NCI-H345 treated with DMSO at 0.1 percent for 48 hours (cell line): ENCODE measurements at regions not wholly inside any gene's neighbourhood (a gene's known extent, or its start where the extent isn't known, plus 50 kb on each side); places are given as distances from the start of the nearest gene placed in this dataset.

Experiments used
- DNase-seq: peaks from one replicate; lab custom pipeline; 2025; ENCODE audit not compliant: unreplicated experiment; lab: John Stamatoyannopoulos, UW

- DNase-seq = no peak
Observed at GRCh38 chr4:126202226-126202625, 887.5 kb downstream of the FAT4 start.

- DNase-seq = no peak
Observed at GRCh38 chr4:126207910-126208309, 893.2 kb downstream of the FAT4 start.

GRCh38 chr4:126209147-126209546 lies 894.4 kb downstream of the FAT4 start:
- no peak for DNase-seq

DNA sequence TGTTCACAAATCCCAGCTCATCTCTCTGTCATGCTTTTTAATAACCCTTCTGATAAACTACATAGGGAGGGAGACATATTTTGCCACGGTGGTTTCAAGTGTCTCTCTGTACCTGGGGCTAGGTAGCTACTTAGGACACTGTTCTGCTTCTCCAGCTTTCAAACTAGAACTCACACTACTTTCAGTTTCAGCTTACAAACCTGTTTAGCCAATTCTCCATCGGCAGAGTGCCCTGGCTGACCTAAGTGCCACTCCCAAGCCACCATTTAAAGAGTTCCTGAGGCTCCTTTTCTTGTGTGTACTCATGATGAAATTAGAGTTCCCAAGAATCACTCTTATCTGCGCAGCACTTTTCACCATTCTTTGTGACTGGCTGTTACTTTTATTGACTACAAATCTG lies 899.2 kb downstream of the FAT4 start:
- DNase-seq = no peak

- DNase-seq = no peak
Observed at GRCh38 chr4:126215759-126216158, 901.0 kb downstream of the FAT4 start.

GRCh38 chr4:126216611-126217010 lies 901.9 kb downstream of the FAT4 start:
- DNase-seq = no peak

- DNase-seq = no peak
Observed at GRCh38 chr4:126221282-126221681, 906.5 kb downstream of the FAT4 start.

DNA sequence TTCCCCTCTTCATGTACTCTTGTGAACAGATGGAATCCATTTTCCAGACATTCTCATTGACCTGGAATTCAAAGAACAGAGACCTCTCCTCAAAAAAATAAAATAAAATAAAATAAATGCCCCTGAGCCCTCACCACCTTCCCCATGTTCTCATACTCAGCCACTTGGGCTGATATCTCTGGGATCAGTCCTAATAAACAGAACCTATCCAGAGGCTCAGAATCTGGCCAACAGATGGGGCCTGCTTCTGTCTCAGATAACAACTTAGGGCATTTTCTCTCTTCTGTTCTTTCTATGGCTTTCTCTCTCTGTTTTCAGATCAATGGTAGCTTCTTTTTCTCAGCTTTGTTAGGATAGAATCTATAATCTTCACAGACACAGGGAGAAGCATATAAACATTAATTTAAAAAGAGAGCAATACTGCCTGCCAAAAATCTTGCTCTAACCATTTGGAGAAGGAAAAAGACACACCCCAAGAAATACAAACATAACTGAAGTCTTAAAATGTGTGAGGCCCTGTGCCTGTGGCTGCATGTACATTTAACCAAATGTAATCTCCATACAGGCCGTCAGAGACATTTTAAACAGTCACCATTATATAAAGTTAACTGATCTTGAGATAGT lies 907.1 kb downstream of the FAT4 start:
- no peak for DNase-seq

DNA sequence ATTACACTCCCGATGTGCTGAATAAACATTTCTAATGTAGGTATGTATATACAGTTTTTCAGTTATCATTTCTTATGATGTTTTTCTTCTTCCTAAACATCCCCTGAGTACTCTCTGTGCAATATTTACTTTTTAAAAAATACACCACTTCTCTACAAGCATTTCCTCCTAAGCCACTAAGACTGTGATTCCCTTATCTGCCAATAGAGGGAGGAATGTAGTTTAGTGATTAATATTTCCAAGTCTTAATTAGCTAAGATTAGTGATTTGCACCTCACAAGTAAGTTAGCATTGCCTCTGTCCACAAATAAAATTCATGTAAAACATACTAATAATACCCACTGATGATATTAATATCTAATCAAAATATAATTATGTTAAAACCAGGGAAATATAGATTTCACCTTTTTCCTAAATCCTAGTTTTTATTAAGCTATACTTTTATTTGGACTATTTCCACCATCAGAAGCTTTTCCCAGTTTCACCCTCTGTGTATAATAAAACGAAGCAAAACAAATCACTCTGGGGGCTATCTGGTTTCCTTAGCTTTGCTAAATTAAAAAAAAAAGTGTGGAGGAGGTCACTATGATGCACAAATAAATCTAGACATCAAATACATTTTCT lies 909.1 kb downstream of the FAT4 start:
- DNase-seq = no peak

- DNase-seq = no peak
Observed at GRCh38 chr4:126227428-126227827, 912.7 kb downstream of the FAT4 start.

GRCh38 chr4:126230269-126230668 lies 915.5 kb downstream of the FAT4 start:
- no peak for DNase-seq

- DNase-seq = no peak
Observed at GRCh38 chr4:126233483-126233882, 918.7 kb downstream of the FAT4 start.

DNA sequence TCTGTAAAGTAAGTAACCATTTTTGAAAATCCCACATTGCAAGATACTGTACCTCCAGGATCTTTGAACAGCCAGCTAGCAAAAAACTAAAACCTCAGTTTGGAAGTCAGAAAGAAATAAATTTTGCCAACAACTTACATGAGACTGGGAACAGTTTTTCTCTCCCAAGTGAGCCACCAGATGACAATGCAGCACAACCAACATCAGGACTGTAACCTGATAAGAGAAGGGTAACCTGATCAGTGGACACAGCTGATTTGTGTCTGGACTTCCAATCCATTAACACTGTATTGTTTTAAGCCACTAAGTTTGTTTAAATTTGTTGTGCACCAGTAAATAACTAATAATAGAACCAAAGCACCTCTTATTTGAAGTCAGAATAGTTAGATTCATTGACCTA lies 923.3 kb downstream of the FAT4 start:
- DNase-seq = no peak

GRCh38 chr4:126241634-126242033 lies 926.9 kb downstream of the FAT4 start:
- no peak for DNase-seq

DNA sequence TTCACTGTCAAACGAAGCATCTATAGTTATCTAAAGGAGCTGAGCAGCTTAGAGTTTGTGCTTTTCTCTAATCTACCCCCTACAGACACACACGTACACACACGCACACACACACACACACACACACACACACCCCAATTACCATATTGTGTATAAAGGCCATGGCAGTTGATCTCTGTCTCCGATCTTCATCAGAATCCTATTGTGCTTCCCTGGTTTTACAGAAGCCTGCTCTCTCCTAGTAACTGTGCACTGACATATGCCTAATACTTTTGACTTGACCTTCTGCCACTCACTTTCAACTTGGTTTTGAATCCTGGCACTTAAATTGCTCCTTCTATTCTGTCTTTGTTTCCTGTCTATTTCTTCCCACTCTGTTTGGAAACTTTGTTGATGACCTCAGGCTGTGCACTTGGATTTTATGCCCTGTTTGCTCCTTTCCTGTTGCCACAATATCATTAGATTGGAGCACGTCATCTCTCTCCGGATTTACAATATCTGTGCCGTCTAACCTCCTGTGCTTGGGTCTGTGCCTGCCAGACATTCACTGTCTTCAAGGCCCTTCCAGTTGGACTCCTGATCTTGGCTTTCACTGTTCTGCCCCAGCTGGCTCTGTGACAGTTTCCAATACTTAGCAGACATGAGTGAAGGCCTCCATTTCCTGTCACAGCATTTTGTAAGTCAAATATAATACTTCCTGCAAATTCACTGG lies 928.1 kb downstream of the FAT4 start:
- DNase-seq = no peak

DNA sequence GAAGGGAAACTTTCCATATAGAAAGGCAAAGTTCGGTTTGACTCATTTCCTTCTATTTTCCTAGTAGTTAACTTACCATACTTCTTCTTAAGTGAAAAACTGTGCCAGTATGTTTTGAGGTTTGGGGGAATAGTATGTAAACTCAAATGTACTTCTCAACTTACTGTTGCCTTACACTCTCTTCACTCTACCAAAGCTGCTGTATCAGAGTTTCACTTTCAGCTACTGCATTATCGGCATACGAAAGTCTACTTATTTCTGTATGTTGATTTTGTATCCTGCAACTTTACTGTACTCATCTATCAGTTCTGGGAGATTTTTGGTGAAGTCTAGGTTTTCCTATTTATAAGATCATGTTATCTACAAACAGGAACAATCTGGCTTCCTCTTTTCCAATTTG lies 932.7 kb downstream of the FAT4 start:
- no peak for DNase-seq

- no peak for DNase-seq
Observed at GRCh38 chr4:126250006-126250405, 935.3 kb downstream of the FAT4 start.

DNA sequence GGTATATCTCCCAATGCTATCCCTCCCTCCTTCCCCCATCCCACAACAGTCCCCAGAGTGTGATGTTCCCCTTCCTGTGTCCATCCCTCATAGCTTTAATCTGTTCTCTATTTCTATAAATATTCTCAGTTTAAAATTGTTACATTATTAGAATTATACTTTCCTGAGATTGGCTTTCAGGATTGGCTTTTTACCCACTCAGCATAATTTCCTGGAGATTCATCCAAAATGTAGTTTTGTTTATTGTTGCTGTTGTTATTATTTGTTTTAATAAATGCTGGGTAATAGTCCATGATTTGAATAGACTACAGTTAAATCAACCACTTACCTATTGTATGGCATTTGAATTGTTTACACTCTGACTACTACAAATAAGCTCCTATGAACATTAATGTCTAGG lies 936.4 kb downstream of the FAT4 start:
- DNase-seq = no peak

- no peak for DNase-seq
Observed at GRCh38 chr4:126262665-126263064, 947.9 kb downstream of the FAT4 start.

DNA sequence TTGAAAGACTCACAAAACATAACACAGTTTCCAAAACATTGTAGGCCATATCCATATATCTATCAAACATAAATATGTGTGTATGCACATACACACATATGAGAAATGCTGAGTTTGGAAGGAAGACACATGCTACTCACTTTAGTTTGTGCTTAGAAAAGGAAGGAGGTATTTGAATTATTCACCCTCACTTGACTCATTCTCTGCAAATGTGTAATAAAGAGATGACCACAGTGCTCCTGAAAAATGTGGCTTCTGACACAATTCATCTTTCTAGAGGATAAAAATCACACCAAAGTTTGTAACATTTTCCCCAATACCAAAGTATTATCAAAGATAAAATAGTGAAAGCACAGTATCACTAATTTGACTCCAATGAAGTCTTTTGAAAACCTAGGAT lies 950.1 kb downstream of the FAT4 start:
- no peak for DNase-seq

- no peak for DNase-seq
Observed at GRCh38 chr4:126265888-126266287, 951.1 kb downstream of the FAT4 start.

DNA sequence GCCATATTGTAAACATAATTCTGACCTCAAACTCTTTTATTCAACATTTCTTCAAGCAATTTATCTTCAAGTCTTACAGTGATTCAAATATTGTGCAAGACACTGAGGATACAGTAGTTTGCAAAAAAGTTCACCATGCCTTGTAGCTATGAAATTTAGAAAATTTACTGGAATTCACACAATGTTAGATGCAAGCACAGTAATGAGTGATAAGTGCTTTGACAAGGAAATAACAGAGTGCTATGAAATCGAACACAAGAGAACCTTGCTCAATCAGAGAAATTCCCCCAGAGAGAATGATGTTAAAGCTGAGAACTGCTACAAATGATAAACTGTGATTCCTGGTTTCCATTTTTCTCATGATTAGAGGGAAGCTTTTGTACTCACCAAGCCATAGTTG lies 952.9 kb downstream of the FAT4 start:
- no peak for DNase-seq

DNA sequence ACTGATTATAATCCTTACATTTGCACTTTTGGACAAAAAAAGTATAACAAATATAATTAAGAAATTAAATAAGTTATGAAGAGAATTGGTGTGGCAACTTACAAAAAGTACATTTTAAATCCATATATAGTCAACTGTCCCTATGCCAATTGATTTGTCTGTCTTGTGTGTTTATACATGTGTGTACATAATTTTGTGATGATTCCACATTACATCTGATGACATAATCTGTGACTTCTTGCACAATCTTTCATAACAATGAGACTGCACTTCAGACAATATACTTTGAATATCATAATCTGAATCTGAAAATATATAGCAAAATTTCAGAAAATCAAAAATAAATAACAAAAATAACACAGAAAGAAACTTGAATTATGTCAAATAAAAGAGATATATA lies 953.4 kb downstream of the FAT4 start:
- DNase-seq = no peak
